ENCODE measurements at regions not wholly inside any gene's neighbourhood (a gene's known extent, or its start where the extent isn't known, plus 50 kb on each side); places are given as distances from the start of the nearest gene placed in this dataset.

DNA sequence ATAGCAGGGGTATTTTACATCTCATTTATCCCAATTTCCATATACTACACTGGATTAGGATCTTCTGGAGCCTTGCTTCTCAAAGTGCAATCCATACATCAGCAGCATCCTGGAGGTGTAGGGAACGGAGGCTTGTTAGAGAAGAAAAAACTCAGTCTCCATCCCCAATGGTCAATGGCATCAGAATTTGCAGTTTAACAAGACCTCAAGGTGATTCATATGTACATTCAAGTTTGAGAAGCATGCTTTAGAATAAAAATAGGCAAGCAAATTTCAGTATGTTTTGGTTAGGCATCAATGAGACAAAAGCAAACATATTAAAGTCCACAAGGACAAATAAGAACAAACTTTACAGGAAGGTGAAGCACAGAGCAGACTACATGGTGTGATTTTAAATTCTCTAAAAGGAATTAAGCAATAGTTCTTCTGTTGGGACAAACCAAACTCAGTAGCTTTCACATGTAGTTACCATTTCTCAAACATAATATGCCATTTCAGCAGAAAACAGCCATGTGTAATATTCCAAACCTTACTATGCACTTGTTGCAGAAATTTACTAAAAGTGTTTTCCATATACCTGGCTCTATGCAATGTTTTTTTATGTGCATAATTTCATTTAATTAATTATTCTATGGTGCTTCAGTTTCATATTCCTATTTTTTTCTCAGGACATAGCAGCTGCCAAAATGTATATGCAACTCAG, 360.3 kb upstream of the NECTIN3 start:
- POLR2A ChIA-PET: no interaction called here
- intact Hi-C loops (cut with micrococcal nuclease; ENCODE audit: unreplicated experiment): no loop called here
- H2AFZ ChIP-seq (ENCODE audit: low read length): no peak overlapping the region
- H3K36me3 ChIP-seq (ENCODE audit: insufficient read depth, low read length): no peaks in the 10 kb centered on the region
- H3K79me2 ChIP-seq (ENCODE audit: insufficient read depth, low read depth, low read length): no peaks in the 10 kb centered on the region
- no peaks in the 10 kb centered on the region for H3K4me1 ChIP-seq (ENCODE audit: insufficient read depth, low read length, poor library complexity, severe bottlenecking)
- no peak overlapping the region for H3K4me3 ChIP-seq (ENCODE audit: low read depth, low read length, poor library complexity, severe bottlenecking)
- CTCF ChIA-PET (ENCODE audit: unreplicated experiment): no interaction called here
- no peaks in the 10 kb centered on the region for H4K20me1 ChIP-seq (ENCODE audit: insufficient read depth, low read length)
- DNase-seq (ENCODE audit: low spot score): no peak
- H3K4me2 ChIP-seq (ENCODE audit: low read length): no peak overlapping the region
- no TSS peak for BruUV-seq (replicated peaks)
- no peak overlapping the region for H3K27ac ChIP-seq (ENCODE audit: low read depth, low read length, poor library complexity, severe bottlenecking)
- no peaks in the 10 kb centered on the region for H3K9me2 ChIP-seq (ENCODE audit: insufficient read depth, low read length)
- TF ChIP-seq EZH2phosphoT487 (IDR thresholded peaks at IDR 0.05; ENCODE audit: borderline replicate concordance, low read depth, low read length): no peak
- TF ChIP-seq, protein P1, sequence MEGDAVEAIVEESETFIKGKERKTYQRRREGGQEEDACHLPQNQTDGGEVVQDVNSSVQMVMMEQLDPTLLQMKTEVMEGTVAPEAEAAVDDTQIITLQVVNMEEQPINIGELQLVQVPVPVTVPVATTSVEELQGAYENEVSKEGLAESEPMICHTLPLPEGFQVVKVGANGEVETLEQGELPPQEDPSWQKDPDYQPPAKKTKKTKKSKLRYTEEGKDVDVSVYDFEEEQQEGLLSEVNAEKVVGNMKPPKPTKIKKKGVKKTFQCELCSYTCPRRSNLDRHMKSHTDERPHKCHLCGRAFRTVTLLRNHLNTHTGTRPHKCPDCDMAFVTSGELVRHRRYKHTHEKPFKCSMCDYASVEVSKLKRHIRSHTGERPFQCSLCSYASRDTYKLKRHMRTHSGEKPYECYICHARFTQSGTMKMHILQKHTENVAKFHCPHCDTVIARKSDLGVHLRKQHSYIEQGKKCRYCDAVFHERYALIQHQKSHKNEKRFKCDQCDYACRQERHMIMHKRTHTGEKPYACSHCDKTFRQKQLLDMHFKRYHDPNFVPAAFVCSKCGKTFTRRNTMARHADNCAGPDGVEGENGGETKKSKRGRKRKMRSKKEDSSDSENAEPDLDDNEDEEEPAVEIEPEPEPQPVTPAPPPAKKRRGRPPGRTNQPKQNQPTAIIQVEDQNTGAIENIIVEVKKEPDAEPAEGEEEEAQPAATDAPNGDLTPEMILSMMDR (conservative IDR thresholded peaks at IDR 0.05; ENCODE audit: low read length): no peak
- H3K9me3 ChIP-seq (ENCODE audit: low read length): no peaks in the 10 kb centered on the region

DNA sequence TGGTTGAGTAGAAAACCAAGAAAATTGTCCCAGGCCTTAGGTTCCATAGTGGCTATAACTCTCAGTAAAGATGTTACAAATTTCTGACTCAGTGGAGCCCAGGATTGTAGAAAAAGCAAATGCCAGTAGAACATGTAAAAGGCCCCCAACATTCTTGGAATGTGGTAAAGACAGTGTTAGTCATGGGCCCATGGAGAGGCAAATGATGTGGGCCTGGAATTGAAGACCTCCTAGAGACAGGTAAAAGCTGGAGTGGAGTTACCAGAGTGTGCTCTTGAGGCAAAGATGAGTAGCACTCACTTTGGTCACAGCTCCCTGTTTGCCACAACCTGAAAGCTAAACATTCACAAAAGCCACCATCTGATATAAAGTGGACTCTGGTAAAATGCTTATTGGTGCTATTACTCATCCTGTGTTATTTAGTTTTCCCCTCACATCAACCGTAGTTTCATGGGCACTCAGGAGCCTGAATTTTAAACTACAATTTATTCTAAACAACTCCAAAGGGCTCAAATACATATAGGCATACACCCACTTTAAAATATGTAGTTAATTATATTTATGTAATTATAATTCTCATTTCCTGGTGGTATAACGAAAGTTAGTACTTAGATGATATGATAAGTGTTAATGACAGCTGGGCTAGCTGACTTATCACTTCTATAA, 359.6 kb upstream of the NECTIN3 start:
- no peak overlapping the region for H3K4me2 ChIP-seq (ENCODE audit: low read length)
- DNase-seq (ENCODE audit: low spot score): no peak
- BruUV-seq (replicated peaks): no TSS peak
- TF ChIP-seq, protein P1 (conservative IDR thresholded peaks at IDR 0.05; ENCODE audit: low read length): no peak
- no peak for TF ChIP-seq EZH2phosphoT487 (IDR thresholded peaks at IDR 0.05; ENCODE audit: borderline replicate concordance, low read depth, low read length)
- CTCF ChIA-PET (ENCODE audit: unreplicated experiment): no interaction called here
- H3K4me1 ChIP-seq (ENCODE audit: insufficient read depth, low read length, poor library complexity, severe bottlenecking): no peaks in the 10 kb centered on the region
- no peak overlapping the region for H3K27ac ChIP-seq (ENCODE audit: low read depth, low read length, poor library complexity, severe bottlenecking)
- no peaks in the 10 kb centered on the region for H3K79me2 ChIP-seq (ENCODE audit: insufficient read depth, low read depth, low read length)
- no peak overlapping the region for H3K4me3 ChIP-seq (ENCODE audit: low read depth, low read length, poor library complexity, severe bottlenecking)
- no peaks in the 10 kb centered on the region for H3K36me3 ChIP-seq (ENCODE audit: insufficient read depth, low read length)
- POLR2A ChIA-PET: no interaction called here
- intact Hi-C loops (cut with micrococcal nuclease; ENCODE audit: unreplicated experiment): no loop called here
- H4K20me1 ChIP-seq (ENCODE audit: insufficient read depth, low read length): no peaks in the 10 kb centered on the region
- H3K9me2 ChIP-seq (ENCODE audit: insufficient read depth, low read length): no peaks in the 10 kb centered on the region
- H2AFZ ChIP-seq (ENCODE audit: low read length): no peak overlapping the region
- no peaks in the 10 kb centered on the region for H3K9me3 ChIP-seq (ENCODE audit: low read length)

DNA sequence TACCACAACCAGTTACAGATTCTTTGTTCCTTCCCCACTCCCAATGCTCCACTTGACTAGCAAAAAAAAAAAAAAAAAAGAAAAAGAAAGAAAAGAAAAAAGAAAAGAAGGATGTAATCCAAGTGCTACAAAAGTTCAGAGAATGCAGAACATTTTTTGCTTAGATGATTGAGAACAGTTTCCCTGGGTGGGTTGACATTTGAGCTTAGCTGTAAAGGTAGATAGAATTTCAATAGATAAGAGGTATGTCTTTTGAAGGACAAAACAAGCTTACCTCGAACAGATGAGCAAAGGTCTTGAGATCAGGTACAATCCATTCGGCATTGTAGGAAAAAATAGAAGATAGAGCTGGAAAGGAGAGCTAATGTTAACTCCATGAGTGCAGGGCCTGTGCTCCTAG, 344.6 kb upstream of the NECTIN3 start:
- H3K9me2 ChIP-seq (ENCODE audit: insufficient read depth, low read length): no peaks in the 10 kb centered on the region
- no peaks in the 10 kb centered on the region for H3K9me3 ChIP-seq (ENCODE audit: low read length)
- ChIA-PET POLR2A (interaction anchor here (0.6 kb wide), 1 partner anchor 178 kb away, joined by 3 read pairs; no protein-coding TSS in a partner anchor), CTCF (ENCODE audit: unreplicated experiment) (no interaction called here)
- H3K4me1 ChIP-seq (ENCODE audit: insufficient read depth, low read length, poor library complexity, severe bottlenecking): no peaks in the 10 kb centered on the region
- no peak overlapping the region for H3K4me2 ChIP-seq (ENCODE audit: low read length)
- intact Hi-C loops (cut with micrococcal nuclease; ENCODE audit: unreplicated experiment): no loop called here
- no peak overlapping the region for H3K27ac ChIP-seq (ENCODE audit: low read depth, low read length, poor library complexity, severe bottlenecking)
- no TSS peak for BruUV-seq (replicated peaks)
- no peak overlapping the region for H3K4me3 ChIP-seq (ENCODE audit: low read depth, low read length, poor library complexity, severe bottlenecking)
- no peak overlapping the region for H2AFZ ChIP-seq (ENCODE audit: low read length)
- H4K20me1 ChIP-seq (ENCODE audit: insufficient read depth, low read length): no peaks in the 10 kb centered on the region
- no peaks in the 10 kb centered on the region for H3K79me2 ChIP-seq (ENCODE audit: insufficient read depth, low read depth, low read length)
- DNase-seq (ENCODE audit: low spot score): no peak
- no peak for TF ChIP-seq EZH2phosphoT487 (IDR thresholded peaks at IDR 0.05; ENCODE audit: borderline replicate concordance, low read depth, low read length)
- TF ChIP-seq, protein P1 (conservative IDR thresholded peaks at IDR 0.05; ENCODE audit: low read length): no peak
- H3K36me3 ChIP-seq (ENCODE audit: insufficient read depth, low read length): no peaks in the 10 kb centered on the region
